EL (cell line): ENCODE measurements at regions not wholly inside any gene's neighbourhood (a gene's known extent, or its start where the extent isn't known, plus 50 kb on each side); places are given as distances from the start of the nearest gene placed in this dataset.

Experiments
- DNase-seq: peaks from one replicate; pipeline ENCODE4 v3.0.0-alpha.2; 2016

- DNase-seq: peak; percentile 92
Measured at GRCh38 chr12:91778938-91779400, 366.7 kb downstream of the BTG1 start.

GRCh38 chr12:91778091-91778832, 367.4 kb downstream of the BTG1 start:
- peak; percentile 8 for DNase-seq

- DNase-seq: peak; percentile 14
Measured at GRCh38 chr12:91777268-91777992, 368.2 kb downstream of the BTG1 start.

- peak; percentile 38 for DNase-seq
Measured at GRCh38 chr12:91774434-91774921, 371.2 kb downstream of the BTG1 start.

- DNase-seq: no peak
Measured at GRCh38 chr12:91773749-91774429, 371.8 kb downstream of the BTG1 start.

GRCh38 chr12:91772411-91772810, 373.2 kb downstream of the BTG1 start:
- no peak for DNase-seq

- DNase-seq: no peak
Measured at GRCh38 chr12:91769736-91770135, 375.9 kb downstream of the BTG1 start.

GRCh38 chr12:91767237-91767636, 378.4 kb downstream of the BTG1 start:
- DNase-seq: no peak

GRCh38 chr12:91766454-91766853, 379.2 kb downstream of the BTG1 start:
- no peak for DNase-seq

- DNase-seq: no peak
Measured at GRCh38 chr12:91763654-91764370, 381.8 kb downstream of the BTG1 start.

- no peak for DNase-seq
Measured at GRCh38 chr12:91753649-91754048, 392.0 kb downstream of the BTG1 start.

GRCh38 chr12:91746976-91747375, 398.7 kb downstream of the BTG1 start:
- no peak for DNase-seq

GRCh38 chr12:91744597-91744996, 401.0 kb downstream of the BTG1 start:
- no peak for DNase-seq

- DNase-seq: no peak
Measured at GRCh38 chr12:91743704-91744321, 401.8 kb downstream of the BTG1 start.

GRCh38 chr12:91743280-91743679, 402.4 kb downstream of the BTG1 start:
- no peak for DNase-seq

GRCh38 chr12:91741932-91742331, 403.7 kb downstream of the BTG1 start:
- DNase-seq: no peak

GRCh38 chr12:91733846-91734245, 411.8 kb downstream of the BTG1 start:
- peak; percentile 36 for DNase-seq

GRCh38 chr12:91732086-91732485, 413.6 kb downstream of the BTG1 start:
- peak; percentile 4 for DNase-seq

- no peak for DNase-seq
Measured at GRCh38 chr12:91729543-91729942, 416.1 kb downstream of the BTG1 start.

GRCh38 chr12:91723191-91723590, 422.5 kb downstream of the BTG1 start:
- DNase-seq: no peak

GRCh38 chr12:91722072-91722471, 423.6 kb downstream of the BTG1 start:
- DNase-seq: no peak

- no peak for DNase-seq
Measured at GRCh38 chr12:91721023-91721422, 424.6 kb downstream of the BTG1 start.
